ENCODE measurements at regions not wholly inside any gene's neighbourhood (a gene's known extent, or its start where the extent isn't known, plus 50 kb on each side); places are given as distances from the start of the nearest gene placed in this dataset.
A peak's percentile ranks its signal among the peaks of the same experiment; 100 is the strongest.

DNA sequence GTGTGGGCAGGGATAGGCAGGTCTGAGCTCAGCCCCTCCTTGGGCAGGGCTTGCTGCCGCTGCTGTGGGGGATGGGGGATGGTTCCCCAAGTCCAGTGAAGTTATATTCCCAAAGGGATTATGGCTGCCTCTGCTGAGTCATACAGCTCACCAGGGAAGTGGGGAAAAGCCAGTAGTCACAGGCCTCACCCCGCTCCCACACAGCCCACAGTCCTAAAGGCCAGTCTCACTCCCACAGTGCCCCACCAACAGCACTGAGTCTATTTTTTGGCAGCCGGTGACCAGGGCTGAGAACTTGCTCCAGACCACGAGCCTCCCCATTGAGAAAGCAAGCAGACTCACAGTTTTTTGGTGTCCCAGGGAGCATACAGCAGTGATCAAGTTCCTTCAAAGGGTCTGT is 173.3 kb downstream of the OSR1 start:
- CTCF ChIA-PET: no interaction called here
- no peaks in the 10 kb centered on the region for H3K9me3 ChIP-seq (ENCODE audit: control insufficient read depth, insufficient read depth, low read depth, low read length)
- no peak for TF ChIP-seq ZNF560 (tag by site-specific recombination; IDR thresholded peaks at IDR 0.05; ENCODE audit: borderline replicate concordance)
- TF ChIP-seq ZSCAN23 (tag by site-specific recombination; IDR thresholded peaks at IDR 0.05): no peak
- no peak for TF ChIP-seq ZNF138 (tag by site-specific recombination; IDR thresholded peaks at IDR 0.05; ENCODE audit: borderline replicate concordance)
- no peak for TF ChIP-seq ZSCAN16 (tag by site-specific recombination; IDR thresholded peaks at IDR 0.05)
- no peak for TF ChIP-seq HOXD13 (CRISPR knock-in tag; IDR thresholded peaks at IDR 0.05; ENCODE audit: borderline replicate concordance)
- TF ChIP-seq ZNF175 (tag by site-specific recombination; IDR thresholded peaks at IDR 0.05): no peak
- H3K27ac ChIP-seq (ENCODE audit: extremely low read depth, low read depth, low read length): no peak overlapping the region
- H3K36me3 ChIP-seq (ENCODE audit: control insufficient read depth in 2 of 2, insufficient read depth in 1 of 2, low read length in 2 of 2): no peaks in the 10 kb centered on the region
- POLR2A ChIA-PET: no interaction called here
- H3K4me1 ChIP-seq (ENCODE audit: control insufficient read depth, insufficient read depth, low read length): no peaks in the 10 kb centered on the region
- no peak overlapping the region for H3K4me3 ChIP-seq (ENCODE audit: low read depth, low read length)

DNA sequence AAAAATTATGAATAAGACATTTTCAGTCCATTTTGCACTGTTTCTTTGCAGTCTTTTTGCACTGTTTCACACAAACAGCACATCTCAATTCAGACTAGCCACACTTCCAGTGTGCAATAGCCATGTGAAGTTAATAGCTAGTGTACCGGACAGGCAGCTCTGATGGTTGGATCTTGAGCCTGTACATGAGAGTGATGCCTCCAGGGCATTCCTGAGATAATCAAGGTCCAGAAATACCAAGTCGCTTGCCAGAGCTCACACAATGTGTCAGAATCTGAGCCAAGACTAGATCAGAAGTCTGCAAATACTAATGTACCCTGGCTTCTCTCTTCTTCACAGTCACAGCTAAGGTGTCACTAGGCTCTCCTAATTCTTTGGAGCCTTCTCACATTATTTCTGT is 180.2 kb downstream of the OSR1 start:
- no peak for TF ChIP-seq HIC1 (tag by site-specific recombination; IDR thresholded peaks at IDR 0.05)
- TF ChIP-seq ELK4 (IDR thresholded peaks at IDR 0.05; ENCODE audit: borderline replicate concordance, low read depth, low read length): no peak
- TF ChIP-seq ZNF664 (tag by site-specific recombination; IDR thresholded peaks at IDR 0.05): no peak
- no peak for TF ChIP-seq ZNF350 (tag by site-specific recombination; IDR thresholded peaks at IDR 0.05)
- no peak for TF ChIP-seq ZNF473 (tag by site-specific recombination; IDR thresholded peaks at IDR 0.05)
- no peak for TF ChIP-seq ZNF391 (tag by site-specific recombination; IDR thresholded peaks at IDR 0.05; ENCODE audit: borderline replicate concordance, low read depth)
- TF ChIP-seq ZNF830 (tag by site-specific recombination; IDR thresholded peaks at IDR 0.05; ENCODE audit: low read depth): no peak
- no peak for TF ChIP-seq ZIC2 (tag by site-specific recombination; IDR thresholded peaks at IDR 0.05)
- no peak for TF ChIP-seq ZNF544 (tag by site-specific recombination; IDR thresholded peaks at IDR 0.05)
- TF ChIP-seq ZNF48 (tag by site-specific recombination; IDR thresholded peaks at IDR 0.05): no peak
- no peak for TF ChIP-seq ZNF114 (tag by site-specific recombination; IDR thresholded peaks at IDR 0.05)
- no peak for TF ChIP-seq GLIS2 (tag by site-specific recombination; IDR thresholded peaks at IDR 0.05)
- TF ChIP-seq ZNF24 (tag by site-specific recombination; IDR thresholded peaks at IDR 0.05): no peak
- TF ChIP-seq ZNF426 (tag by site-specific recombination; IDR thresholded peaks at IDR 0.05): no peak
- ChIA-PET CTCF (interaction anchor here (0.5 kb wide), 1 partner anchor 133 kb away, joined by 3 read pairs; no protein-coding TSS in a partner anchor), POLR2A (no interaction called here)
- no peaks in the 10 kb centered on the region for H3K36me3 ChIP-seq (ENCODE audit: control insufficient read depth in 2 of 2, insufficient read depth in 1 of 2, low read length in 2 of 2)
- H3K4me1 ChIP-seq (ENCODE audit: control insufficient read depth, insufficient read depth, low read length): 0 out of 2 replicates have a peak, but pooled peaks cover 2% of the 10 kb centered on the region
- H3K9me3 ChIP-seq (ENCODE audit: control insufficient read depth, insufficient read depth, low read depth, low read length): no peaks in the 10 kb centered on the region
- no peak overlapping the region for H3K4me3 ChIP-seq (ENCODE audit: low read depth, low read length)
- no peak overlapping the region for H3K27ac ChIP-seq (ENCODE audit: extremely low read depth, low read depth, low read length)

DNA sequence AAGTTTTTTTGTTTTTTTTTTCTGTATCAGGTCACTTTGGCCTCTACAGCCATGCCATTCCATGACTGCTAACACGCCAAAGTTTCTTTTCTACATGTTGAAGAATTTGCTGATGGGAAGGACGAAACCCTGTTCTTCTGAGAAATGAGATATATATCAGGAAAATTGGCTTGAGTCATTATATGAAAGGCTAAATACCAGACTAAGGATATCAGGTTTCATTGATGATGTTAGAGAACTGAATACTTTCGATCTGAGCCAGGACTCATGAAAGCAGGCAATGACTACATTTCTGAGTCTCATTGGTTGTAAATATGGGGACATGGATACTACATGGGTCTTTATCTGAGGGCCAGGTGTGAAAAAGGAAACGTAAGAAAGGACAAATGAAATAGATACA is 181.4 kb downstream of the OSR1 start:
- no peak overlapping the region for H3K4me3 ChIP-seq (ENCODE audit: low read depth, low read length)
- H3K9me3 ChIP-seq (ENCODE audit: control insufficient read depth, insufficient read depth, low read depth, low read length): no peaks in the 10 kb centered on the region
- 0 out of 2 replicates have a peak, but pooled peaks cover 2% of the 10 kb centered on the region for H3K4me1 ChIP-seq (ENCODE audit: control insufficient read depth, insufficient read depth, low read length)
- H3K36me3 ChIP-seq (ENCODE audit: control insufficient read depth in 2 of 2, insufficient read depth in 1 of 2, low read length in 2 of 2): no peaks in the 10 kb centered on the region
- no peak overlapping the region for H3K27ac ChIP-seq (ENCODE audit: extremely low read depth, low read depth, low read length)
- ChIA-PET POLR2A (no interaction called here), CTCF (interaction anchor here (0.5 kb wide), 1 partner anchor 275 kb away, joined by 4 read pairs; no protein-coding TSS in a partner anchor)
- TF ChIP-seq PRDM10 (tag by site-specific recombination; IDR thresholded peaks at IDR 0.05): no peak
- no peak for TF ChIP-seq HOXC10 (CRISPR knock-in tag; IDR thresholded peaks at IDR 0.05)
- no peak for TF ChIP-seq SCRT1 (tag by site-specific recombination; IDR thresholded peaks at IDR 0.05; ENCODE audit: borderline replicate concordance)
- TF ChIP-seq ZBTB17 (tag by site-specific recombination; IDR thresholded peaks at IDR 0.05): 0 out of 2 replicates have a peak, but pooled peaks have one; percentile 12
- TF ChIP-seq ZNF354C (tag by site-specific recombination; IDR thresholded peaks at IDR 0.05; ENCODE audit: borderline replicate concordance, low read depth): no peak
- no peak for TF ChIP-seq RBAK (tag by site-specific recombination; IDR thresholded peaks at IDR 0.05)
- no peak for TF ChIP-seq ZNF155 (tag by site-specific recombination; IDR thresholded peaks at IDR 0.05)
- no peak for TF ChIP-seq ZNF10 (tag by site-specific recombination; IDR thresholded peaks at IDR 0.05)

Measured in HEK293 (cell line).